HepG2 (cell line): ENCODE measurements at regions not wholly inside any gene's neighbourhood (a gene's known extent, or its start where the extent isn't known, plus 50 kb on each side); places are given as distances from the start of the nearest gene placed in this dataset.

ENCODE experiments used
- CEBPB ChIP-seq: IDR thresholded peaks from 2 replicates; pipeline ENCODE4 v1.6.1; 2011; ENCODE audit warnings: low read depth, low read length, improper control_type of control experiment, borderline replicate concordance
- NR3C1 ChIP-seq: sonication (generic); formaldehyde crosslinking; IDR thresholded peaks from 2 replicates; pipeline ENCODE4 v1.4.0; 2020; ENCODE audit warnings: missing genetic modification reagents
- POLR2A ChIP-seq, 2 experiments: IDR thresholded peaks; 2 replicates each; pipeline ENCODE4 v1.6.1; 2011; ENCODE audit warnings: low read depth in 2 of 2, low read length in 2 of 2, mild to moderate bottlenecking in 1 of 2, moderate library complexity in 1 of 2; ENCODE audit not compliant: insufficient read depth in 1 of 2
- SETDB1 ChIP-seq: sonication (generic); formaldehyde crosslinking; IDR thresholded peaks from 2 replicates; pipeline ENCODE4 v1.5.1; 2020; ENCODE audit warnings: missing genetic modification reagents, mild to moderate bottlenecking, borderline replicate concordance
- TCF7 ChIP-seq: sonication (generic); IDR thresholded peaks from 2 replicates; pipeline ENCODE4 v1.6.1; 2016; ENCODE audit warnings: antibody characterized with exemption, low read depth
- TF ChIP-seq, protein P1 (sequence below): sonication (generic); formaldehyde crosslinking; IDR thresholded peaks from 2 replicates; pipeline ENCODE4 v1.5.0; 2020; ENCODE audit warnings: mild to moderate bottlenecking, missing genetic modification reagents, moderate library complexity

DNA sequence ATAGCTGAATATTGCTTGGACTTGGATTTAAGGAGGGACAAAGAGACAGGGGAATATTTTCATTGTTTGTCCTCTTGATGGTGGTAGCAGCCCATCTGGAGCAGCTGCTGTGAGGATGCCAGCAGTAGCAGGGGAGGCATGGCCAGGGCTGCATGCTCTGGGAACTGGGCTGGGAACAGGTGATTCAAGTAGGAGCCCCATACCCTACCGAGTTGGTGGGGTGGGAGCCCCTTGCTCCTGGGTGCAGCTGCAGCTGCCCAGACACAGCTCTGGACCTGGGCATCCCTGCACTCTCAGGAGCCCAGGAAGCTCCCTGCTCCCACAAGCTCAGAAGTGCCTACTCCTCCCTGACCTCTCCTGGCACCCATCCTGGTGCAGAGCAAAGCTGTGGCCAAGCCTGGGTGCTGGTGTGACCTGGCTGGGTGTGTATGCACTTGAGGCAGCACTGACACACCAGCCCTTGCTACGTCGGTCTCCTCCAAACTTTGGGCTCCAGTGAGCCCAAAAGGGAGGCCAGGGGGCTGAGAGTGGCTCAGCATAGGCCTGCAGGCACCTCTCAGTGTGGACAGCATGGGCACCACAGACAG lies 341.8 kb upstream of the CCDC179 start:
- TF ChIP-seq NR3C1 (CRISPR knock-in tag): no peak
- TF ChIP-seq SETDB1 (CRISPR knock-in tag): no peak
- TF ChIP-seq TCF7: no peak
- no peak for TF ChIP-seq CEBPB
- TF ChIP-seq POLR2A (IDR thresholded peaks at IDR 0.05; ENCODE audit: insufficient read depth in 1 of 2, low read depth in 2 of 2, low read length in 2 of 2): no peak
- TF ChIP-seq, protein P1, sequence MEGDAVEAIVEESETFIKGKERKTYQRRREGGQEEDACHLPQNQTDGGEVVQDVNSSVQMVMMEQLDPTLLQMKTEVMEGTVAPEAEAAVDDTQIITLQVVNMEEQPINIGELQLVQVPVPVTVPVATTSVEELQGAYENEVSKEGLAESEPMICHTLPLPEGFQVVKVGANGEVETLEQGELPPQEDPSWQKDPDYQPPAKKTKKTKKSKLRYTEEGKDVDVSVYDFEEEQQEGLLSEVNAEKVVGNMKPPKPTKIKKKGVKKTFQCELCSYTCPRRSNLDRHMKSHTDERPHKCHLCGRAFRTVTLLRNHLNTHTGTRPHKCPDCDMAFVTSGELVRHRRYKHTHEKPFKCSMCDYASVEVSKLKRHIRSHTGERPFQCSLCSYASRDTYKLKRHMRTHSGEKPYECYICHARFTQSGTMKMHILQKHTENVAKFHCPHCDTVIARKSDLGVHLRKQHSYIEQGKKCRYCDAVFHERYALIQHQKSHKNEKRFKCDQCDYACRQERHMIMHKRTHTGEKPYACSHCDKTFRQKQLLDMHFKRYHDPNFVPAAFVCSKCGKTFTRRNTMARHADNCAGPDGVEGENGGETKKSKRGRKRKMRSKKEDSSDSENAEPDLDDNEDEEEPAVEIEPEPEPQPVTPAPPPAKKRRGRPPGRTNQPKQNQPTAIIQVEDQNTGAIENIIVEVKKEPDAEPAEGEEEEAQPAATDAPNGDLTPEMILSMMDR: no peak
